ENCODE measurements at regions not wholly inside any gene's neighbourhood (a gene's known extent, or its start where the extent isn't known, plus 50 kb on each side); places are given as distances from the start of the nearest gene placed in this dataset.

DNA sequence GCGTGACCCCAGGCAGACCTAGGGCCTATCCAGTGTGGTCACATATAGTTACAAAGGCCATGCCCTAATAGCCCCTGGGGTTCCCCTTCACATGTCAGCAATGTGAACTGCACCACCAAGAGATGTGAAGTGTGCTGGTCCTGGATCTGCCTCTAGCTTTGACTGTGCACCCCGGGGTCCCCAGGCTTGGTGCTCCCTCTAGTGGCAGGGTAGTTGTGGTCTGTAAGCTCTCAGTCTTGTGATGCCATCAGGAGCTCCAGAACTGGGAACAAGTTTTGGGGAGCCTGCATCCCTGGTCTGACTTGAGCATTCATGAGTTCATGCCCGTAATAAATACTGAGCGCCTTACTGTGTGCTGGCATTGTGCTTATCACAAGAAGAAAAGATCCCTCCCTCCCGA is 143.4 kb downstream of the DHX35 start:
- TF ChIP-seq, protein P1, sequence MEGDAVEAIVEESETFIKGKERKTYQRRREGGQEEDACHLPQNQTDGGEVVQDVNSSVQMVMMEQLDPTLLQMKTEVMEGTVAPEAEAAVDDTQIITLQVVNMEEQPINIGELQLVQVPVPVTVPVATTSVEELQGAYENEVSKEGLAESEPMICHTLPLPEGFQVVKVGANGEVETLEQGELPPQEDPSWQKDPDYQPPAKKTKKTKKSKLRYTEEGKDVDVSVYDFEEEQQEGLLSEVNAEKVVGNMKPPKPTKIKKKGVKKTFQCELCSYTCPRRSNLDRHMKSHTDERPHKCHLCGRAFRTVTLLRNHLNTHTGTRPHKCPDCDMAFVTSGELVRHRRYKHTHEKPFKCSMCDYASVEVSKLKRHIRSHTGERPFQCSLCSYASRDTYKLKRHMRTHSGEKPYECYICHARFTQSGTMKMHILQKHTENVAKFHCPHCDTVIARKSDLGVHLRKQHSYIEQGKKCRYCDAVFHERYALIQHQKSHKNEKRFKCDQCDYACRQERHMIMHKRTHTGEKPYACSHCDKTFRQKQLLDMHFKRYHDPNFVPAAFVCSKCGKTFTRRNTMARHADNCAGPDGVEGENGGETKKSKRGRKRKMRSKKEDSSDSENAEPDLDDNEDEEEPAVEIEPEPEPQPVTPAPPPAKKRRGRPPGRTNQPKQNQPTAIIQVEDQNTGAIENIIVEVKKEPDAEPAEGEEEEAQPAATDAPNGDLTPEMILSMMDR (IDR thresholded peaks at IDR 0.05; ENCODE audit: low read depth, low read length) = no peak

DNA sequence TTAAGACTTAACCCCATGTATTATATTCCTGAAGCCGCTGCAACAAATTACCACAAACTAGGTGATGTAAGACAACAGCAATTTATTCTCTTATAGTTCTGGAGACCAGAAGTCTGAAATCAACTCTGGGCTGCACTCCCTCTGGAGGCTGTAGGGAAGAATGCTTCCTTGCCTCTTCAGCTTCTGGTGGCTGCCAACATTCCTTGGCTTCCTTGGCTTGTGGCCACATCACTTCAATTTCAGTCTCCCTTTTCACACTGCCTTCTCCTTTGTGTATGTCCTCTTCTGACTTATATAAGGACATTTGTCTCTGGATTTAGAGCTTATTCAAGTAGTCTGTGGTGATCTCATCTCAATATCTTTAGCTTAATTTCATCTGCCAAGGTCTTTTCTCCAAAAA is 141.6 kb downstream of the DHX35 start:
- DNase-seq (ENCODE audit: extremely low read depth, low read depth) = no peak
- TF ChIP-seq, protein P1 (IDR thresholded peaks at IDR 0.05; ENCODE audit: low read depth, low read length) = no peak

More for the DNA sequence above, 143.4 kb downstream of the DHX35 start:
- no peak for DNase-seq (ENCODE audit: extremely low read depth, low read depth)

DNA sequence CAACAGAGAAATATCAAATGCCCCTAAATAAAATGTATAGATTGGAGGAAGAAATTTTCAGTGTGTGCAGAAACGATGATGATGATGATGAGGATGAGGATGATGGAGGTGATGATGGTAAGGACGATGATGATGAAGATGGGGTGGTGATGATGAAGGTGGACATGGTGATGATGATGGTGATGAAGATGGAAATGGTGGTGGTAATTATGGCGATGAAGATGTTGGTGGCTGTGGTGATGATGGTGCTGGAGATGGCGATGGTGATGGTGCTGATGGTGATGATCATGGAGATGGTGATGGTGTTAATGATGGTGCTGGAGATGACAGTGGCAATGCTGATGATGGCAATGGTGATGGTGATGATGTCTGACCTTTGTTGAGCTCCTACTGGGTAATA is 141.2 kb downstream of the DHX35 start:
- TF ChIP-seq, protein P1 (IDR thresholded peaks at IDR 0.05; ENCODE audit: low read depth, low read length) = no peak
- DNase-seq (ENCODE audit: extremely low read depth, low read depth) = no peak

DNA sequence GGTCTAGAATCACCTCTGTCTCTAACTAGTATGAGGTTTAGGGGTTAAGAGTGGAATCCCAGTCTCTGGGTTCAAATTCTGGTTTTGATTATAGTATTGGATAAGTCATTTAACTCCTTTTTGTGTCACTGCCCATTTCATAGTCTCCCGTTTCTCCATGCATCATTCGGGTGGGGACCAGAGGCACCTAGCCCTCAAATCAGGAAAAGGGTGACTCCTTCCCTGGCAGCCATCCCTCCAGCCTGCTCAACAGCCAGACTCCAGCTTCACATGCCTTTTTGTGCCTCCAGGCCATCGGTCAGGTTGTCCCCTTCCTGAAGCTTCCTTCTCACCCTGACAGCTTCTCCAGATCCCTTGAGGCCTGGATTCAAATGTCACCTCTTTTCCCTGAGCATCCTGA is 139.8 kb downstream of the DHX35 start:
- TF ChIP-seq, protein P1 (IDR thresholded peaks at IDR 0.05; ENCODE audit: low read depth, low read length) = no peak
- no peak for DNase-seq (ENCODE audit: extremely low read depth, low read depth)

DNA sequence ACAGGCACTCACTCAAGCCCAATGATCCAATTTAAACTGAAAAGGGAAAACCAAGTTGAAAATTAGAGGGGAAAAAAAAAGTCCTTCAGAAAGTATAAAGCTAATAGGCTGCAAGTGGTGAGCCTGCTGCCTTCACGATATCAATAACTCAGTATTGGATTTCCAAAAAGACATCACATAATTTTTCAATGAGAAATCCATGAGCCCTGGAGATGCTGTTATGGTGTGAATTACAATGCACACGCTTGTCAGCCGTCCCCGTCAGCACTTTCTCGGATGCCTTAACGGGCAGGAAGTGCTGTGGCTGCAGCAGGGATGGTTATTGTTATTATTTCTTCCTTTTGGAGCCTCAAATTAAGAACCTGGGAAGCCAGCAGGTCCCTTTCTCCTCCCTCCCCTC is 138.5 kb downstream of the DHX35 start:
- no peak for DNase-seq (ENCODE audit: extremely low read depth, low read depth)
- TF ChIP-seq, protein P1 (IDR thresholded peaks at IDR 0.05; ENCODE audit: low read depth, low read length) = no peak

DNA sequence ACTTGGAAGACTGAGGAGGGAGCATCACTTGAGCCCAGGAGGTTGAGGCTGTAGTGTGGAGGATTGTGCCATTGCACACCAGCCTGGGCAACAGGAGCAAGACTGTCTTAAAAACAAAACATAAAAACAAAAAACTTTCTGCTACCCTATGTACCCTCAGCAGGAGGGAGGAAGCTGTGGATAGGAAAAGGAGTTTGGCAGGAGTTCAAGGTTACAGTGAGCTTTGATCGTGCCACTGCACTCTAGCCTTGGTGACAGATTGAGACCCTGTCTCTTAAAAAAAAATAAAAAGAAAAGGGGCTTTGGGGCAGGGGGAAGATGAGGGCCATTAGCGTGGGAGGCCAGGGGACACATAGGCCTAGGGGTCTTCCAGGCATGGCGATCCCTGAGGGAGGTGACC is 135.7 kb downstream of the DHX35 start:
- DNase-seq (ENCODE audit: extremely low read depth, low read depth) = no peak
- TF ChIP-seq, protein P1 (IDR thresholded peaks at IDR 0.05; ENCODE audit: low read depth, low read length) = no peak

DNA sequence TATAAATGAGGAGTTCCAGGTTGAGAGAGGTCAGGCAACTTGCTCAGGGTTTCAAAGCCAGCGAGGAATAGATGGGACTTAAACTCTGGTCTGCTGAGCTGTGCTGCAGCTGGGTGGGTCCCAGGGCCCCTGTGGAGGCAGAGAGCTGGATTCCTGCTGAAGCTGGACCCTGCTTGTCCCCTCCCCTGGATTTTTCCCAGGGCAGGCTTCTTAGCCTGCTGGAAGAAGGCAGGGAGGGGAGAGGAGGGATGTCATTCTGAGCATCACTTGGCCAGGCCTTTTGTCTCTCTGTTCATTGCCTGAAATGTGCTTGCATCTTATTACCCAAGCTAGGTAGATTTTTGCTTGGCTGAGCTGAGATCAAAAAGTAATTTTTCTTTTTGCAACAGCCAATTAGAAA is 133.7 kb downstream of the DHX35 start:
- no peak for DNase-seq (ENCODE audit: extremely low read depth, low read depth)

More for the DNA sequence above, 133.7 kb downstream of the DHX35 start:
- TF ChIP-seq, protein P1 (IDR thresholded peaks at IDR 0.05; ENCODE audit: low read depth, low read length) = no peak
